Nephron progenitor cell (in vitro differentiated cells): ENCODE measurements at regions not wholly inside any gene's neighbourhood (a gene's known extent, or its start where the extent isn't known, plus 50 kb on each side); places are given as distances from the start of the nearest gene placed in this dataset.

Source experiments
- DNase-seq: peaks from one replicate; pipeline ENCODE4 v3.0.0; 2021
- H3K27ac Mint-ChIP-seq: 2 replicates; pipeline ENCODE4 v1.8.0; 2021; ENCODE audit warnings: mild to moderate bottlenecking, moderate library complexity, mixed read lengths
- H3K27me3 Mint-ChIP-seq: 2 replicates; pipeline ENCODE4 v1.8.0; 2021; ENCODE audit warnings: mild to moderate bottlenecking, low read depth, mixed read lengths; ENCODE audit not compliant: poor library complexity
- H3K36me3 Mint-ChIP-seq: 2 replicates; pipeline ENCODE4 v1.8.0; 2021; ENCODE audit warnings: low read depth, mixed read lengths
- H3K4me1 Mint-ChIP-seq: 2 replicates; pipeline ENCODE4 v1.8.0; 2021; ENCODE audit warnings: mixed read lengths
- H3K4me3 Mint-ChIP-seq: 2 replicates; pipeline ENCODE4 v1.8.0; 2021; ENCODE audit warnings: mild to moderate bottlenecking, moderate library complexity, mixed read lengths
- H3K9me3 Mint-ChIP-seq: 2 replicates; pipeline ENCODE4 v1.8.0; 2021; ENCODE audit warnings: mild to moderate bottlenecking, moderate library complexity, mixed read lengths
- CTCF ChIP-seq: fragments of 200-600 bp; sonication (generic); IDR thresholded peaks from 2 replicates; pipeline ENCODE4 v1.5.0; 2021; ENCODE audit warnings: antibody characterized with exemption

- Mint-ChIP-seq H3K9me3 (no peaks in the 10 kb centered on the region), H3K27me3 (peaks cover 2% of the 10 kb centered on the region), H3K36me3 (no peaks in the 10 kb centered on the region), H3K4me3 (no peak overlapping the region), H3K27ac (no peak overlapping the region), H3K4me1 (no peaks in the 10 kb centered on the region)
- no peak for TF ChIP-seq CTCF
- no peak for DNase-seq
Measured at GRCh38 chr2:164112105-164112504, 376.3 kb upstream of the FIGN start.

- Mint-ChIP-seq H3K4me3 (no peak overlapping the region), H3K36me3 (no peaks in the 10 kb centered on the region)
Measured at GRCh38 chr2:164110515-164110914, 374.7 kb upstream of the FIGN start.

GRCh38 chr2:164109006-164109405 is 373.2 kb upstream of the FIGN start:
- H3K27ac Mint-ChIP-seq = no peak overlapping the region
- H3K27me3 Mint-ChIP-seq = peaks cover 6% of the 10 kb centered on the region
- no peak for DNase-seq
- H3K4me1 Mint-ChIP-seq = no peaks in the 10 kb centered on the region
- no peaks in the 10 kb centered on the region for H3K36me3 Mint-ChIP-seq
- TF ChIP-seq CTCF = no peak
- no peak overlapping the region for H3K4me3 Mint-ChIP-seq
- H3K9me3 Mint-ChIP-seq = peaks cover 9% of the 10 kb centered on the region

More at GRCh38 chr2:164110515-164110914, 374.7 kb upstream of the FIGN start:
- Mint-ChIP-seq H3K9me3 (no peaks in the 10 kb centered on the region), H3K27me3 (peaks cover 2% of the 10 kb centered on the region), H3K27ac (no peak overlapping the region), H3K4me1 (no peaks in the 10 kb centered on the region)
- DNase-seq = no peak
- no peak for TF ChIP-seq CTCF

- DNase-seq = no peak
- H3K36me3 Mint-ChIP-seq = no peaks in the 10 kb centered on the region
- peaks cover 3% of the 10 kb centered on the region for H3K27me3 Mint-ChIP-seq
- H3K4me1 Mint-ChIP-seq = peaks cover 6% of the 10 kb centered on the region
- peak overlapping the region; percentile 16 for H3K27ac Mint-ChIP-seq
- no peak for TF ChIP-seq CTCF
- H3K4me3 Mint-ChIP-seq = no peak overlapping the region
- peaks cover 16% of the 10 kb centered on the region for H3K9me3 Mint-ChIP-seq
Measured at GRCh38 chr2:164103271-164103670, 367.5 kb upstream of the FIGN start.

GRCh38 chr2:164102366-164102765 is 366.6 kb upstream of the FIGN start:
- no peak for DNase-seq
- TF ChIP-seq CTCF = no peak
- Mint-ChIP-seq H3K36me3 (no peaks in the 10 kb centered on the region), H3K9me3 (peaks cover 16% of the 10 kb centered on the region), H3K4me3 (no peak overlapping the region), H3K27ac (no peak overlapping the region), H3K27me3 (peaks cover 3% of the 10 kb centered on the region), H3K4me1 (peaks cover 6% of the 10 kb centered on the region)

- no peak overlapping the region for H3K27ac Mint-ChIP-seq
- TF ChIP-seq CTCF = no peak
- H3K4me1 Mint-ChIP-seq = no peaks in the 10 kb centered on the region
- H3K4me3 Mint-ChIP-seq = no peak overlapping the region
- no peaks in the 10 kb centered on the region for H3K36me3 Mint-ChIP-seq
- peaks cover 9% of the 10 kb centered on the region for H3K9me3 Mint-ChIP-seq
- H3K27me3 Mint-ChIP-seq = peaks cover 12% of the 10 kb centered on the region
- no peak for DNase-seq
Measured at GRCh38 chr2:164091673-164092072, 355.9 kb upstream of the FIGN start.
